H9 (cell line): ENCODE measurements at regions not wholly inside any gene's neighbourhood (a gene's known extent, or its start where the extent isn't known, plus 50 kb on each side); places are given as distances from the start of the nearest gene placed in this dataset.

ENCODE experiments used
- DNase-seq: peaks from one replicate; pipeline ENCODE4 v3.0.0-alpha.2; 2017
- H2AFZ ChIP-seq: one replicate; pipeline ENCODE4 v1.6.1; 2013; ENCODE audit warnings: mild to moderate bottlenecking, low read length, control low read depth, moderate library complexity
- H2AK5ac ChIP-seq: 2 replicates; pipeline ENCODE4 v1.6.1; 2013; ENCODE audit warnings: low read length, control low read depth, mixed read lengths; ENCODE audit not compliant: insufficient read length
- H2BK120ac ChIP-seq: one replicate; pipeline ENCODE4 v1.6.1; 2013; ENCODE audit warnings: low read depth, mild to moderate bottlenecking, low read length, control low read depth, inconsistent platforms; ENCODE audit not compliant: poor library complexity, severe bottlenecking
- H2BK12ac ChIP-seq: 2 replicates; pipeline ENCODE4 v1.6.1; 2013; ENCODE audit warnings: low read length, control low read depth, mixed read lengths, low read depth; ENCODE audit not compliant: insufficient read length
- H2BK15ac ChIP-seq: 2 replicates; pipeline ENCODE4 v1.6.1; 2013; ENCODE audit warnings: low read depth, low read length, control low read depth
- H2BK20ac ChIP-seq: one replicate; pipeline ENCODE4 v1.6.1; 2013; ENCODE audit warnings: low read depth, mild to moderate bottlenecking, low read length, control low read depth, inconsistent platforms; ENCODE audit not compliant: poor library complexity, severe bottlenecking
- H2BK5ac ChIP-seq: 2 replicates; pipeline ENCODE4 v1.6.1; 2013; ENCODE audit warnings: low read length, control low read depth, mixed read lengths; ENCODE audit not compliant: insufficient read length
- H3K14ac ChIP-seq: 2 replicates; pipeline ENCODE4 v1.6.1; 2013; ENCODE audit warnings: low read length, control low read depth; ENCODE audit not compliant: insufficient read depth
- H3K18ac ChIP-seq: 2 replicates; pipeline ENCODE4 v1.6.1; 2013; ENCODE audit warnings: low read depth, mild to moderate bottlenecking, mixed read lengths, low read length, control low read depth; ENCODE audit not compliant: insufficient read length
- H3K23ac ChIP-seq: 2 replicates; pipeline ENCODE4 v1.6.1; 2013; ENCODE audit warnings: low read length, control low read depth, mixed read lengths, low read depth; ENCODE audit not compliant: insufficient read length
- H3K23me2 ChIP-seq: 2 replicates; pipeline ENCODE4 v1.6.1; 2013; ENCODE audit warnings: low read depth, mild to moderate bottlenecking, mixed read lengths, low read length, control low read depth; ENCODE audit not compliant: insufficient read length, poor library complexity, severe bottlenecking
- H3K27ac ChIP-seq: 2 replicates; pipeline ENCODE4 v1.5.1; 2013; ENCODE audit warnings: low read length, control low read depth, mixed read lengths, low read depth; ENCODE audit not compliant: insufficient read length
- H3K27me3 ChIP-seq: 2 replicates; pipeline ENCODE4 v1.6.1; 2013; ENCODE audit warnings: low read length, control low read depth, inconsistent platforms; ENCODE audit not compliant: insufficient read depth
- H3K4ac ChIP-seq: 2 replicates; pipeline ENCODE4 v1.6.1; 2013; ENCODE audit warnings: low read depth, mild to moderate bottlenecking, control low read depth, inconsistent platforms, low read length, moderate library complexity
- H3K4me1 ChIP-seq: 2 replicates; pipeline ENCODE4 v1.6.1; 2013; ENCODE audit warnings: low read length, control low read depth, inconsistent platforms; ENCODE audit not compliant: insufficient read depth
- H3K4me2 ChIP-seq: 2 replicates; pipeline ENCODE4 v1.6.1; 2013; ENCODE audit warnings: low read length, control low read depth, mixed read lengths; ENCODE audit not compliant: insufficient read length, insufficient read depth
- H3K56ac ChIP-seq: 2 replicates; pipeline ENCODE4 v1.6.1; 2013; ENCODE audit warnings: low read depth, mild to moderate bottlenecking, mixed read lengths, low read length, control low read depth; ENCODE audit not compliant: insufficient read length
- H3K79me1 ChIP-seq: 2 replicates; pipeline ENCODE4 v1.6.1; 2013; ENCODE audit warnings: low read depth, mild to moderate bottlenecking, moderate library complexity, low read length, control low read depth, inconsistent platforms; ENCODE audit not compliant: insufficient read depth, poor library complexity, severe bottlenecking
- H3K79me2 ChIP-seq: 2 replicates; pipeline ENCODE4 v1.6.1; 2013; ENCODE audit warnings: low read length, control low read depth, inconsistent platforms; ENCODE audit not compliant: insufficient read depth
- H3K9ac ChIP-seq: 2 replicates; pipeline ENCODE4 v1.6.1; 2013; ENCODE audit warnings: low read length, control low read depth, mixed read lengths; ENCODE audit not compliant: insufficient read length; ENCODE audit errors: extremely low read depth
- H3K9me3 ChIP-seq: one replicate; pipeline ENCODE4 v1.6.1; 2013; ENCODE audit warnings: low read depth, low read length, inconsistent platforms; ENCODE audit not compliant: control insufficient read depth
- H3T11ph ChIP-seq: one replicate; pipeline ENCODE4 v1.6.1; 2013; ENCODE audit warnings: mild to moderate bottlenecking, low read length, control low read depth, inconsistent platforms
- H4K20me1 ChIP-seq: one replicate; pipeline ENCODE4 v1.6.1; 2013; ENCODE audit not compliant: control insufficient read depth, insufficient read length, insufficient read depth
- H4K5ac ChIP-seq: 2 replicates; pipeline ENCODE4 v1.6.1; 2013; ENCODE audit warnings: low read depth, mild to moderate bottlenecking, mixed read lengths, low read length, control low read depth; ENCODE audit not compliant: insufficient read length
- H4K8ac ChIP-seq: replicated peaks from 2 replicates; pipeline ENCODE4 v1.6.1; 2013; ENCODE audit warnings: low read length, control low read depth, mixed read lengths, low read depth; ENCODE audit not compliant: insufficient read length
- H4K91ac ChIP-seq: 2 replicates; pipeline ENCODE4 v1.6.1; 2013; ENCODE audit warnings: low read depth, mild to moderate bottlenecking, moderate library complexity, mixed read lengths, low read length, control low read depth; ENCODE audit not compliant: insufficient read length
- H3K27ac Mint-ChIP-seq, 3 experiments: 2 replicates in 2 of 3; 3 replicates in 1 of 3; pipeline ENCODE4 v1.8.0; 2020 to 2021; ENCODE audit warnings: mixed read lengths in 3 of 3, mild to moderate bottlenecking in 1 of 3, moderate library complexity in 1 of 3
- H3K27me3 Mint-ChIP-seq: 2 replicates; pipeline ENCODE4 v1.8.0; 2021; ENCODE audit warnings: low read depth, mild to moderate bottlenecking, moderate library complexity, mixed read lengths
- H3K36me3 Mint-ChIP-seq, 3 experiments: 2 replicates in 2 of 3; 3 replicates in 1 of 3; pipeline ENCODE4 v1.8.0; 2020 to 2021; ENCODE audit warnings: low read depth in 3 of 3, mixed read lengths in 3 of 3; ENCODE audit not compliant: insufficient read depth in 1 of 3
- H3K4me1 Mint-ChIP-seq, 2 experiments: 2 replicates each; pipeline ENCODE4 v1.8.0; 2020; ENCODE audit warnings: mixed read lengths in 2 of 2
- H3K4me3 Mint-ChIP-seq, 2 experiments: 2 replicates in 1 of 2; 3 replicates in 1 of 2; pipeline ENCODE4 v1.8.0; 2020 to 2021; ENCODE audit warnings: mild to moderate bottlenecking in 2 of 2, mixed read lengths in 2 of 2, moderate library complexity in 1 of 2
- H3K9me3 Mint-ChIP-seq, 2 experiments: 2 replicates in 1 of 2; 3 replicates in 1 of 2; pipeline ENCODE4 v1.8.0; 2020; ENCODE audit warnings: mild to moderate bottlenecking in 2 of 2, mixed read lengths in 2 of 2, moderate library complexity in 1 of 2
- CTCF ChIP-seq: fragments of 200-600 bp; sonication (generic); conservative IDR thresholded peaks from 3 replicates; pipeline ENCODE4 v1.8.0; 2021; ENCODE audit warnings: antibody characterized with exemption, mild to moderate bottlenecking
- WGBS: extraction: QIAGEN DNeasy Blood & Tissue Kit; methylation state at CpG from one replicate; pipeline ENCODE4 v1.1.7; 2013; ENCODE audit warnings: missing lambda C conversion rate, low lambda C conversion rate, mixed read lengths; ENCODE audit not compliant: insufficient read length; ENCODE audit errors: extremely low coverage; 5-methylcytosine and 5-hydroxymethylcytosine counted together

GRCh38 chr2:3966470-3966869 is 263.1 kb downstream of the DCDC2C start:
- H3T11ph ChIP-seq = no peak overlapping the region
- no peaks in the 10 kb centered on the region for H3K4me1 ChIP-seq
- H2AK5ac ChIP-seq = no peak overlapping the region
- H3K27ac Mint-ChIP-seq = no peak overlapping the region
- H4K5ac ChIP-seq = no peak overlapping the region
- no peak overlapping the region for H2BK15ac ChIP-seq
- peaks cover 0 to 3% of the 10 kb centered on the region in 2 experiments; a peak in 2 of 5 replicates for H3K9me3 Mint-ChIP-seq
- H3K4ac ChIP-seq = no peak overlapping the region
- no peaks in the 10 kb centered on the region for H3K27me3 ChIP-seq
- H3K27ac ChIP-seq = no peak overlapping the region
- no peak overlapping the region for H2AFZ ChIP-seq
- H4K20me1 ChIP-seq = no peaks in the 10 kb centered on the region
- peaks cover 0 to 4% of the 10 kb centered on the region in 2 experiments; a peak in 2 of 4 replicates for H3K4me1 Mint-ChIP-seq
- H2BK120ac ChIP-seq = no peak overlapping the region
- no peak overlapping the region for H2BK5ac ChIP-seq
- H3K79me2 ChIP-seq = no peaks in the 10 kb centered on the region
- peaks cover 0 to 4% (median 2%) of the 10 kb centered on the region in 3 experiments; a peak in 4 of 7 replicates for H3K36me3 Mint-ChIP-seq
- no peak overlapping the region for H3K9ac ChIP-seq
- H4K91ac ChIP-seq = no peak overlapping the region
- no peak overlapping the region for H2BK12ac ChIP-seq
- no peak overlapping the region for H3K56ac ChIP-seq
- no peak for TF ChIP-seq CTCF
- no peak overlapping the region for H4K8ac ChIP-seq
- no CpG with 5 or more reads among the region's 5 CpGs for WGBS
- no peak overlapping the region for H3K4me3 Mint-ChIP-seq
- no peaks in the 10 kb centered on the region for H3K27me3 Mint-ChIP-seq
- no peak overlapping the region for H3K18ac ChIP-seq
- H3K4me2 ChIP-seq = no peak overlapping the region
- no peaks in the 10 kb centered on the region for H3K79me1 ChIP-seq
- no peaks in the 10 kb centered on the region for H3K9me3 ChIP-seq
- no peak overlapping the region for H3K23ac ChIP-seq
- H2BK20ac ChIP-seq = no peak overlapping the region
- no peak for DNase-seq
- no peaks in the 10 kb centered on the region for H3K23me2 ChIP-seq
- no peak overlapping the region for H3K14ac ChIP-seq
